ENCODE measurements at regions not wholly inside any gene's neighbourhood (a gene's known extent, or its start where the extent isn't known, plus 50 kb on each side); places are given as distances from the start of the nearest gene placed in this dataset.

DNA sequence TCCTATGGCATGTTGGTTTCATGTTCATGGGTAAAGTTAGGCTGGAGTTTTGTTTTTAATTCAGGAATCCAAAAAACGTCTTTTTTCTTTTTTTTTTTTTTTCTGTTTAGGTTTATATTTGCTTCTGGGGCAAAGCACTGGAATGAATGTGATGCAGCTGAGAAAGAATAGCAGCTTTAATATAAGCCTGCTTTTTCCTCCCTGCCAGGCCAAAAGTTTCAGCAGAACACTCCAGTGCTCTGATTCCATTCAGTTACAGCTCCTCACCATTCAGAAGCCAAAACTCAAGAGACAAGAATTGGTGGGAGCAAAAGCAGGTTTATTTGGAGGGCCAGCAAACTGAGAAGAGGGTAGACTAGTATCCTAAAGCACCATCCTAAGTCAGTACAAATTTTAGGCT is 102.7 kb upstream of the PELI1 start (continued):
- no peak for TF ChIP-seq TAF7 (optimal IDR thresholded peaks at IDR 0.05; ENCODE audit: borderline replicate concordance, low read depth, low read length)
- TF ChIP-seq, protein P1, sequence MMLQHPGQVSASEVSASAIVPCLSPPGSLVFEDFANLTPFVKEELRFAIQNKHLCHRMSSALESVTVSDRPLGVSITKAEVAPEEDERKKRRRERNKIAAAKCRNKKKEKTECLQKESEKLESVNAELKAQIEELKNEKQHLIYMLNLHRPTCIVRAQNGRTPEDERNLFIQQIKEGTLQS (IDR thresholded peaks at IDR 0.05; ENCODE audit: insufficient read depth, low read depth, low read length) = no peak
- TF ChIP-seq, protein P2, sequence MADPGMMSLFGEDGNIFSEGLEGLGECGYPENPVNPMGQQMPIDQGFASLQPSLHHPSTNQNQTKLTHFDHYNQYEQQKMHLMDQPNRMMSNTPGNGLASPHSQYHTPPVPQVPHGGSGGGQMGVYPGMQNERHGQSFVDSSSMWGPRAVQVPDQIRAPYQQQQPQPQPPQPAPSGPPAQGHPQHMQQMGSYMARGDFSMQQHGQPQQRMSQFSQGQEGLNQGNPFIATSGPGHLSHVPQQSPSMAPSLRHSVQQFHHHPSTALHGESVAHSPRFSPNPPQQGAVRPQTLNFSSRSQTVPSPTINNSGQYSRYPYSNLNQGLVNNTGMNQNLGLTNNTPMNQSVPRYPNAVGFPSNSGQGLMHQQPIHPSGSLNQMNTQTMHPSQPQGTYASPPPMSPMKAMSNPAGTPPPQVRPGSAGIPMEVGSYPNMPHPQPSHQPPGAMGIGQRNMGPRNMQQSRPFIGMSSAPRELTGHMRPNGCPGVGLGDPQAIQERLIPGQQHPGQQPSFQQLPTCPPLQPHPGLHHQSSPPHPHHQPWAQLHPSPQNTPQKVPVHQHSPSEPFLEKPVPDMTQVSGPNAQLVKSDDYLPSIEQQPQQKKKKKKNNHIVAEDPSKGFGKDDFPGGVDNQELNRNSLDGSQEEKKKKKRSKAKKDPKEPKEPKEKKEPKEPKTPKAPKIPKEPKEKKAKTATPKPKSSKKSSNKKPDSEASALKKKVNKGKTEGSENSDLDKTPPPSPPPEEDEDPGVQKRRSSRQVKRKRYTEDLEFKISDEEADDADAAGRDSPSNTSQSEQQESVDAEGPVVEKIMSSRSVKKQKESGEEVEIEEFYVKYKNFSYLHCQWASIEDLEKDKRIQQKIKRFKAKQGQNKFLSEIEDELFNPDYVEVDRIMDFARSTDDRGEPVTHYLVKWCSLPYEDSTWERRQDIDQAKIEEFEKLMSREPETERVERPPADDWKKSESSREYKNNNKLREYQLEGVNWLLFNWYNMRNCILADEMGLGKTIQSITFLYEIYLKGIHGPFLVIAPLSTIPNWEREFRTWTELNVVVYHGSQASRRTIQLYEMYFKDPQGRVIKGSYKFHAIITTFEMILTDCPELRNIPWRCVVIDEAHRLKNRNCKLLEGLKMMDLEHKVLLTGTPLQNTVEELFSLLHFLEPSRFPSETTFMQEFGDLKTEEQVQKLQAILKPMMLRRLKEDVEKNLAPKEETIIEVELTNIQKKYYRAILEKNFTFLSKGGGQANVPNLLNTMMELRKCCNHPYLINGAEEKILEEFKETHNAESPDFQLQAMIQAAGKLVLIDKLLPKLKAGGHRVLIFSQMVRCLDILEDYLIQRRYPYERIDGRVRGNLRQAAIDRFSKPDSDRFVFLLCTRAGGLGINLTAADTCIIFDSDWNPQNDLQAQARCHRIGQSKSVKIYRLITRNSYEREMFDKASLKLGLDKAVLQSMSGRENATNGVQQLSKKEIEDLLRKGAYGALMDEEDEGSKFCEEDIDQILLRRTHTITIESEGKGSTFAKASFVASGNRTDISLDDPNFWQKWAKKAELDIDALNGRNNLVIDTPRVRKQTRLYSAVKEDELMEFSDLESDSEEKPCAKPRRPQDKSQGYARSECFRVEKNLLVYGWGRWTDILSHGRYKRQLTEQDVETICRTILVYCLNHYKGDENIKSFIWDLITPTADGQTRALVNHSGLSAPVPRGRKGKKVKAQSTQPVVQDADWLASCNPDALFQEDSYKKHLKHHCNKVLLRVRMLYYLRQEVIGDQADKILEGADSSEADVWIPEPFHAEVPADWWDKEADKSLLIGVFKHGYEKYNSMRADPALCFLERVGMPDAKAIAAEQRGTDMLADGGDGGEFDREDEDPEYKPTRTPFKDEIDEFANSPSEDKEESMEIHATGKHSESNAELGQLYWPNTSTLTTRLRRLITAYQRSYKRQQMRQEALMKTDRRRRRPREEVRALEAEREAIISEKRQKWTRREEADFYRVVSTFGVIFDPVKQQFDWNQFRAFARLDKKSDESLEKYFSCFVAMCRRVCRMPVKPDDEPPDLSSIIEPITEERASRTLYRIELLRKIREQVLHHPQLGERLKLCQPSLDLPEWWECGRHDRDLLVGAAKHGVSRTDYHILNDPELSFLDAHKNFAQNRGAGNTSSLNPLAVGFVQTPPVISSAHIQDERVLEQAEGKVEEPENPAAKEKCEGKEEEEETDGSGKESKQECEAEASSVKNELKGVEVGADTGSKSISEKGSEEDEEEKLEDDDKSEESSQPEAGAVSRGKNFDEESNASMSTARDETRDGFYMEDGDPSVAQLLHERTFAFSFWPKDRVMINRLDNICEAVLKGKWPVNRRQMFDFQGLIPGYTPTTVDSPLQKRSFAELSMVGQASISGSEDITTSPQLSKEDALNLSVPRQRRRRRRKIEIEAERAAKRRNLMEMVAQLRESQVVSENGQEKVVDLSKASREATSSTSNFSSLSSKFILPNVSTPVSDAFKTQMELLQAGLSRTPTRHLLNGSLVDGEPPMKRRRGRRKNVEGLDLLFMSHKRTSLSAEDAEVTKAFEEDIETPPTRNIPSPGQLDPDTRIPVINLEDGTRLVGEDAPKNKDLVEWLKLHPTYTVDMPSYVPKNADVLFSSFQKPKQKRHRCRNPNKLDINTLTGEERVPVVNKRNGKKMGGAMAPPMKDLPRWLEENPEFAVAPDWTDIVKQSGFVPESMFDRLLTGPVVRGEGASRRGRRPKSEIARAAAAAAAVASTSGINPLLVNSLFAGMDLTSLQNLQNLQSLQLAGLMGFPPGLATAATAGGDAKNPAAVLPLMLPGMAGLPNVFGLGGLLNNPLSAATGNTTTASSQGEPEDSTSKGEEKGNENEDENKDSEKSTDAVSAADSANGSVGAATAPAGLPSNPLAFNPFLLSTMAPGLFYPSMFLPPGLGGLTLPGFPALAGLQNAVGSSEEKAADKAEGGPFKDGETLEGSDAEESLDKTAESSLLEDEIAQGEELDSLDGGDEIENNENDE (IDR thresholded peaks at IDR 0.05; ENCODE audit: insufficient replicate concordance, low read length) = no peak

All from H1 (cell line).